DMS153 (cell line): ENCODE measurements at regions not wholly inside any gene's neighbourhood (a gene's known extent, or its start where the extent isn't known, plus 50 kb on each side); places are given as distances from the start of the nearest gene placed in this dataset.
"Not testable (repeated sequence)": the region's sequence is repeated elsewhere in the genome, so short reads cannot be mapped to it uniquely, and the experiment has no call there.

Experiments used
- DNase-seq: peaks from one replicate; lab custom pipeline; 2025; lab: John Stamatoyannopoulos, UW

GRCh38 chr4:17236686-17237085 lies 275.2 kb downstream of the QDPR start:
- DNase-seq = no peak

GRCh38 chr4:17234678-17235077 lies 277.2 kb downstream of the QDPR start:
- no peak for DNase-seq

GRCh38 chr4:17232566-17233253 lies 279.2 kb downstream of the QDPR start:
- DNase-seq = peak; percentile 62

GRCh38 chr4:17231880-17232475 lies 279.9 kb downstream of the QDPR start:
- not testable (repeated sequence) for DNase-seq

- no peak for DNase-seq
Measured at GRCh38 chr4:17230727-17231126, 281.2 kb downstream of the QDPR start.

GRCh38 chr4:17220816-17221215 lies 291.1 kb downstream of the QDPR start:
- no peak for DNase-seq

GRCh38 chr4:17218786-17219185 lies 293.1 kb downstream of the QDPR start:
- no peak for DNase-seq

- DNase-seq = peak; percentile 70
Measured at GRCh38 chr4:17206829-17207801, 304.8 kb downstream of the QDPR start.

- no peak for DNase-seq
Measured at GRCh38 chr4:17204908-17205307, 306.5 kb upstream of the LDB2 start.

GRCh38 chr4:17203797-17204196 lies 305.4 kb upstream of the LDB2 start:
- DNase-seq = no peak

GRCh38 chr4:17197070-17197469 lies 298.6 kb upstream of the LDB2 start:
- no peak for DNase-seq

GRCh38 chr4:17195461-17196275 lies 297.2 kb upstream of the LDB2 start:
- no peak for DNase-seq

GRCh38 chr4:17194586-17194985 lies 296.1 kb upstream of the LDB2 start:
- no peak for DNase-seq

GRCh38 chr4:17189759-17190158 lies 291.3 kb upstream of the LDB2 start:
- no peak for DNase-seq

- DNase-seq = no peak
Measured at GRCh38 chr4:17189401-17189720, 290.9 kb upstream of the LDB2 start.

GRCh38 chr4:17188547-17189400 lies 290.3 kb upstream of the LDB2 start:
- no peak for DNase-seq

- no peak for DNase-seq
Measured at GRCh38 chr4:17188125-17188524, 289.7 kb upstream of the LDB2 start.

GRCh38 chr4:17187003-17187402 lies 288.6 kb upstream of the LDB2 start:
- no peak for DNase-seq

- no peak for DNase-seq
Measured at GRCh38 chr4:17182888-17183287, 284.4 kb upstream of the LDB2 start.

- DNase-seq = no peak
Measured at GRCh38 chr4:17174751-17175150, 276.3 kb upstream of the LDB2 start.

- no peak for DNase-seq
Measured at GRCh38 chr4:17173300-17173699, 274.9 kb upstream of the LDB2 start.
